ENCODE measurements at regions not wholly inside any gene's neighbourhood (a gene's known extent, or its start where the extent isn't known, plus 50 kb on each side); places are given as distances from the start of the nearest gene placed in this dataset.
A peak's percentile ranks its signal among the peaks of the same experiment; 100 is the strongest.

DNA sequence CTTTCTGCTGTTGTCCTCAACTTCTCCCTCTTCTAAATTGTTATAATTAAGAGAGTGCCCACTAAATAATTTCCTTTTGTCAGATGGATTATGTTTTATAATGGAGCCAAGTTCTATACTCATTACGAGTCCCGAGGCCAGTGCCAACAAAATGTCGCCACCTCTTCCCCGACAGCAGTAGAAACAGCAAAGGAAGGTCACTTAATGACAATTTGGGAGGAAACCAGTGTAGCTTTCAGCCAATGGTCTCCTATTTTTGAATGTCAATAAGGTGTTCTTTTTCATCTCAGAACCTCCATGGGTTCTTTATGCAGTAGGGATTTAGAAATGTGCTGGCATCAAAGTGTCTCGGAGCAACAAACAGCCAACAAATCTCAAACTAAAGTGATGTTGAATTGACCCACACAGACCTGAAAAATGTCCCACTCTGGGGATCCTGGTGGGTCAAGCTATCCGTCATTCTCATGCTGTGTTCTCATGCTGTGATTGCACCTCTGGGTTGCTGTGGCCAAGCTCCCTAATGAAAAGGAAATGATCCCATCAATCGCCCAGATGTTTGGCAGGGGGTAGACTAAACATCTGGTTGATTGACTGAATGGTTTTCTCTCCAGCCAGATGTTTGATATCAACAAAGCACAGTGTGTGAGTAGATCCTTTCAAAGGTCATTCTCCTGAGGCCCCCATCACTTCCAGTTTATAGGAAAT lies 291.9 kb downstream of the DMAC1 start:
- no peaks in the 10 kb centered on the region for H3K9me3 ChIP-seq
- no peaks in the 10 kb centered on the region for H3K36me3 ChIP-seq
- ATAC-seq (no peak), DNase-seq (peak in 2 of 4 donors; percentile 82 to 86)
- no peak overlapping the region for H3K4me3 ChIP-seq
- intact Hi-C loops (cut with DNase I), result no loop called here
- H3K27me3 ChIP-seq, result no peaks in the 10 kb centered on the region
- no peaks in the 10 kb centered on the region for H3K4me1 ChIP-seq
- no peak overlapping the region for H3K27ac ChIP-seq
- TF ChIP-seq, protein P1, sequence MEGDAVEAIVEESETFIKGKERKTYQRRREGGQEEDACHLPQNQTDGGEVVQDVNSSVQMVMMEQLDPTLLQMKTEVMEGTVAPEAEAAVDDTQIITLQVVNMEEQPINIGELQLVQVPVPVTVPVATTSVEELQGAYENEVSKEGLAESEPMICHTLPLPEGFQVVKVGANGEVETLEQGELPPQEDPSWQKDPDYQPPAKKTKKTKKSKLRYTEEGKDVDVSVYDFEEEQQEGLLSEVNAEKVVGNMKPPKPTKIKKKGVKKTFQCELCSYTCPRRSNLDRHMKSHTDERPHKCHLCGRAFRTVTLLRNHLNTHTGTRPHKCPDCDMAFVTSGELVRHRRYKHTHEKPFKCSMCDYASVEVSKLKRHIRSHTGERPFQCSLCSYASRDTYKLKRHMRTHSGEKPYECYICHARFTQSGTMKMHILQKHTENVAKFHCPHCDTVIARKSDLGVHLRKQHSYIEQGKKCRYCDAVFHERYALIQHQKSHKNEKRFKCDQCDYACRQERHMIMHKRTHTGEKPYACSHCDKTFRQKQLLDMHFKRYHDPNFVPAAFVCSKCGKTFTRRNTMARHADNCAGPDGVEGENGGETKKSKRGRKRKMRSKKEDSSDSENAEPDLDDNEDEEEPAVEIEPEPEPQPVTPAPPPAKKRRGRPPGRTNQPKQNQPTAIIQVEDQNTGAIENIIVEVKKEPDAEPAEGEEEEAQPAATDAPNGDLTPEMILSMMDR (IDR thresholded peaks at IDR 0.05), result no peak

DNA sequence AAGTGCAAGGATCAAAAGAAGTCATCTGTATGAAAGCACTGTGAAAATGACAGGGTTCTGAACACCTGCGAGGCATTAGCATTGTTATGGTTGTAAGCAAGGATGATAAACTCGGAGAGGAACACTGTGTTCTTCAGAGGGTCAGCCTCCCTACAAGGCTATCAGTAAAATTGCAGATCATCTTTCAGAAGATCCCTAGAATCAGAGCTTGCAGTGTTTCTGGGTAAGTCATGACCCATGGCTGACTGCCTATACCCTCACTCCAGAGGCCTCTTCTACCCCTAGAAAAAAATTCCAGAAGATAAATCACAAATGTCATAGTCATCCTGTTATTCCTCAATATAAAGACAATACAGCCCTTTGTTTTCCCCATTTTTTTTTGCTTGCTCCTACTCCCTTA lies 292.6 kb downstream of the DMAC1 start:
- no peak for DNase-seq
- Histone ChIP-seq H3K9me3 (no peaks in the 10 kb centered on the region), H3K4me3 (no peak overlapping the region), H3K4me1 (no peaks in the 10 kb centered on the region), H3K36me3 (no peaks in the 10 kb centered on the region), H3K27ac (no peak overlapping the region), H3K27me3 (no peaks in the 10 kb centered on the region)
- intact Hi-C loops (cut with DNase I), result no loop called here
- no peak for ATAC-seq
- TF ChIP-seq, protein P1 (IDR thresholded peaks at IDR 0.05), result no peak

DNA sequence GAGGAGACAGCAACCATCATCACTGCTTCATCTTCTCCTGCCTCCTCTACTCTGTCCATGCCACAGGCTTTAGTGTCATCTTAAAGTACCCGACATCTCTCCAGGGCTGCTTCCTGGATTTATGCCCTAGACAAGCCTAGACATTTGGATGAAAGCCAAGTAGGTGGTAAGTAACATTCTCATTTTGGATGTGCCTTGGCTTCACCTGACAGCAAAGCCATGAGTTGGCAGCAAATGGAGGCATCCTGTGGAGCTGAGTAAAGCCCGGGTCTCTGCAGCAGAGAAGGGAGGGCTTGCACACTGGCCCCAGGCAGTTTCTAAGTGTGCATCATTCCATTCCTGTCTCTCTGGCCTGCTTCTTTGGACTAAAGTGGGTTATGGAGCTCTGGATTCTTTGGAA lies 299.1 kb downstream of the DMAC1 start:
- intact Hi-C loops (cut with DNase I), result no loop called here
- no peak overlapping the region for H3K27ac ChIP-seq
- H3K36me3 ChIP-seq, result no peaks in the 10 kb centered on the region
- H3K9me3 ChIP-seq, result no peaks in the 10 kb centered on the region
- TF ChIP-seq, protein P1 (IDR thresholded peaks at IDR 0.05), result no peak
- no peak overlapping the region for H3K4me3 ChIP-seq
- DNase-seq (no peak), ATAC-seq (no peak)
- H3K27me3 ChIP-seq, result no peaks in the 10 kb centered on the region
- H3K4me1 ChIP-seq, result no peaks in the 10 kb centered on the region

DNA sequence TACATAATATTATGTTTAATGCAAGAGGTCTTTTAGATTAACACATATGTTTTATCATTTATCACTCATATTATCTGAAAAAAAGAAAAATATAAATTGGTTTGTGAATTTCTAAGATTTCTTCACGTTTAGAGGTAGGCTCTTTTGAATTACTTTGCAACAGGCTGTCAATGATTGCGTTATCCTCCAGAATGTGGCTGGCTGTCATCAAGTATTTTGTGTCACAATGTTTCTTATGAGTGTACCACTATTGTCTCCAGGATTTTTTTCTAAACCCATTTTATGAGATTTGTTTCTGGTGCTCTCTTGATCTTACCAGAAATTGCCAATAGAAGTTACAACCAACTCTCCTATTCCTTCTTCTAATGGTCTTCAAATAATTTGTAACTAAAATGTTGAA lies 307.9 kb downstream of the DMAC1 start:
- no peaks in the 10 kb centered on the region for H3K27me3 ChIP-seq
- ATAC-seq (no peak), DNase-seq (peak in 1 of 4 donors; percentile 11)
- no peak overlapping the region for H3K4me3 ChIP-seq
- intact Hi-C loops (cut with DNase I), result no loop called here
- no peak overlapping the region for H3K27ac ChIP-seq
- TF ChIP-seq, protein P1 (IDR thresholded peaks at IDR 0.05), result no peak
- no peaks in the 10 kb centered on the region for H3K9me3 ChIP-seq
- H3K36me3 ChIP-seq, result no peaks in the 10 kb centered on the region
- no peaks in the 10 kb centered on the region for H3K4me1 ChIP-seq

DNA sequence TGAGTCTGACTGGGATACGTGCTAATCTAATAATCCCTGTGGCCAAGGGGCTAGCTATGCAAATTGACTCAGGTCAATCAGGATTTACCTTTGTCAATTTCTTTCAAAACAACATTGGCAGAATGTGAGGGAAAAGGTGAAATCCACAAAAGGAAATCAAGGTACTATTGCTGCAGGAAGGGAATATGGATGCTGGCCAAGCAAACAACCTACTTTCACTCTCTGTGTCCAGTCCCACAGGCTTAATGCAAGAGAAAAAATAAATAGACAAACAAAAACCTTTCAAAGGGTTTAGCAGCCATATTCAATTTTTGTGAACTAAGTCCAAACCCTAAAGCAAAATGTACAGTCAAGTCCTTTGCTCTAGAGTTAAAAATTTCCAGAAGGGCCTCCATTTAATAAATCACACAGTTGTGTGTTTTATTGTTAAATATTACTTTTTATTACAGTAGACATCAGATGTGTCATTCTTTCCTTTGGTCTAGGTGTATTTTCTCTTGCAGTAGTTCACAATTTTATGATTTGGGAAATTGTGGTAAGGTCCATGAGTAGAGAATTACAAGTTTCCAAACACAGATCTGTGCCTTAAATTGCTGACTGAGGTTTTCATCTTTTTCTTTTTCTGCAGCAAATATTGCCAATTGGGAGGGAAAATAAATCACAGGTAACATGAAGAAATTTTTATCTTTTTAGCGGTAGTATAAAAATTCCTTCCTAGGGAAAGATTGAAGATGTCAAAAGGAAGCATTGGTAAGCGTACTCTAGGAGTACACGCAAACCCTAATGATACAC lies 309.1 kb downstream of the DMAC1 start:
- intact Hi-C loops (cut with DNase I), result no loop called here
- ATAC-seq (no peak), DNase-seq (no peak)
- H3K4me3 ChIP-seq, result no peak overlapping the region
- no peaks in the 10 kb centered on the region for H3K4me1 ChIP-seq
- H3K27ac ChIP-seq, result no peak overlapping the region
- no peaks in the 10 kb centered on the region for H3K36me3 ChIP-seq
- TF ChIP-seq, protein P1 (IDR thresholded peaks at IDR 0.05), result no peak
- H3K27me3 ChIP-seq, result no peaks in the 10 kb centered on the region
- no peaks in the 10 kb centered on the region for H3K9me3 ChIP-seq

Data from left lung (tissue), 4 donors.